Endodermal cell (in vitro differentiated cells): ENCODE measurements at regions not wholly inside any gene's neighbourhood (a gene's known extent, or its start where the extent isn't known, plus 50 kb on each side); places are given as distances from the start of the nearest gene placed in this dataset.

Experiments used
- DNase-seq: peaks from one replicate; pipeline ENCODE4 v3.0.0-alpha.2; 2017
- H3K27ac ChIP-seq: 2 replicates; pipeline ENCODE4 v1.5.1; 2013; ENCODE audit warnings: mild to moderate bottlenecking, low read depth, low read length, moderate library complexity
- H3K27me3 ChIP-seq: 2 replicates; pipeline ENCODE4 v1.6.1; 2013; ENCODE audit warnings: mild to moderate bottlenecking, low read length, moderate library complexity; ENCODE audit not compliant: insufficient read depth, control insufficient read depth, poor library complexity, severe bottlenecking
- H3K36me3 ChIP-seq: 2 replicates; pipeline ENCODE4 v1.7.0; 2013; ENCODE audit warnings: mild to moderate bottlenecking, low read length, moderate library complexity; ENCODE audit not compliant: control insufficient read depth, insufficient read depth
- H3K4me1 ChIP-seq: one replicate; pipeline ENCODE4 v1.7.0; 2013; ENCODE audit warnings: low read length; ENCODE audit not compliant: control insufficient read depth, insufficient read depth
- H3K4me3 ChIP-seq: 2 replicates; pipeline ENCODE4 v1.5.1; 2013; ENCODE audit warnings: mild to moderate bottlenecking, low read length, moderate library complexity
- H3K9ac ChIP-seq: 2 replicates; pipeline ENCODE4 v1.6.1; 2013; ENCODE audit warnings: mild to moderate bottlenecking, low read length, moderate library complexity; ENCODE audit not compliant: poor library complexity, severe bottlenecking; ENCODE audit errors: extremely low read depth
- H3K9me3 ChIP-seq: 2 replicates; pipeline ENCODE4 v1.6.1; 2013; ENCODE audit warnings: mild to moderate bottlenecking, low read length, moderate library complexity; ENCODE audit not compliant: control insufficient read depth
- H3K27ac Mint-ChIP-seq: 2 replicates; pipeline ENCODE4 v1.8.0; 2020; ENCODE audit warnings: mixed read lengths
- H3K27me3 Mint-ChIP-seq: 2 replicates; pipeline ENCODE4 v1.8.0; 2021; ENCODE audit warnings: mild to moderate bottlenecking, mixed read lengths; ENCODE audit not compliant: insufficient read depth
- H3K36me3 Mint-ChIP-seq: 2 replicates; pipeline ENCODE4 v1.8.0; 2020; ENCODE audit warnings: low read depth, mixed read lengths
- H3K4me1 Mint-ChIP-seq: 2 replicates; pipeline ENCODE4 v1.8.0; 2020; ENCODE audit warnings: mixed read lengths
- H3K4me3 Mint-ChIP-seq: 2 replicates; pipeline ENCODE4 v1.8.0; 2020; ENCODE audit warnings: mild to moderate bottlenecking, moderate library complexity, mixed read lengths
- H3K9me3 Mint-ChIP-seq: 2 replicates; pipeline ENCODE4 v1.8.0; 2020; ENCODE audit warnings: mild to moderate bottlenecking, mixed read lengths
- CTCF ChIP-seq: fragments of 200-600 bp; sonication (generic); conservative IDR thresholded peaks from 2 replicates; pipeline ENCODE4 v1.5.0; 2021; ENCODE audit warnings: antibody characterized with exemption, mild to moderate bottlenecking
- WGBS, 2 experiments: methylation state at CpG; one replicate each; pipeline versions ENCODE4 v1.1.5 to v1.1.7; 2013; ENCODE audit warnings: missing lambda C conversion rate in 2 of 2, mixed read lengths in 1 of 2; ENCODE audit not compliant: insufficient coverage in 1 of 2, insufficient read length in 1 of 2; 5-methylcytosine and 5-hydroxymethylcytosine counted together

DNA sequence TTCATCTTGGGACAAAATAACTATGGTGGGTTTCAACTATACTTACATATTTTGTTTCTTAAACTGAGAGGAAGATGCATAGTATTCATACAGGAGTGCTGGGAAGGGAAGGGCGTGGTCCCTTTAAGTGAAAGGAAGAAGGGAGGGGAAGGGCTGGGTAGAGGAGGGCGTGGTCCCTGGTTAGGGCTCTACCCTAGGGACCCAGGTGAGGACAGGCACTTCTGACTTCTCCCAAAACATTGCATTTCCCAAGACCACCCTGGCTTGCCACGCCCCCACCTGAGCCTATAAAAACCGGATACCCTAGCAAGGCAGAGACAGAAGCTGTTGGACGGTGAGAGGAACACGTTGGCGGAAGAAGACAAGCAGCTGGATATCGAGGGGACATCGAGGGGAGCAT lies 157.6 kb upstream of the PLXNA4 start:
- 89 to 100% methylated on average over 3 to 9 of the region's 9 CpGs for WGBS, 2 experiments
- TF ChIP-seq CTCF: no peak
- Histone ChIP-seq H3K9me3 (no peaks in the 10 kb centered on the region), H3K27me3 (peaks cover 6% of the 10 kb centered on the region), H3K9ac (no peak overlapping the region), H3K4me3 (no peak overlapping the region), H3K36me3 (no peaks in the 10 kb centered on the region), H3K27ac (no peak overlapping the region), H3K4me1 (no peaks in the 10 kb centered on the region)
- Mint-ChIP-seq H3K9me3 (no peaks in the 10 kb centered on the region), H3K36me3 (no peaks in the 10 kb centered on the region), H3K4me1 (no peaks in the 10 kb centered on the region), H3K4me3 (no peak overlapping the region), H3K27me3 (peaks cover 11% of the 10 kb centered on the region), H3K27ac (no peak overlapping the region)
- no peak for DNase-seq

GRCh38 chr7:132732321-132732865 lies 156.1 kb upstream of the PLXNA4 start:
- Mint-ChIP-seq H3K9me3 (no peaks in the 10 kb centered on the region), H3K36me3 (no peaks in the 10 kb centered on the region), H3K27me3 (peaks cover 8% of the 10 kb centered on the region), H3K4me3 (no peak overlapping the region), H3K27ac (no peak overlapping the region), H3K4me1 (no peaks in the 10 kb centered on the region)
- 80 to 86% methylated on average over 2 to 8 of the region's 8 CpGs for WGBS, 2 experiments
- no peaks in the 10 kb centered on the region for H3K4me1 ChIP-seq
- DNase-seq: no peak
- no peak for TF ChIP-seq CTCF
- H3K36me3 ChIP-seq: no peaks in the 10 kb centered on the region
- no peaks in the 10 kb centered on the region for H3K27me3 ChIP-seq
- no peak overlapping the region for H3K4me3 ChIP-seq
- no peak overlapping the region for H3K9ac ChIP-seq
- no peaks in the 10 kb centered on the region for H3K9me3 ChIP-seq
- H3K27ac ChIP-seq: peak overlapping the region; percentile 12

- H3K36me3 Mint-ChIP-seq: no peaks in the 10 kb centered on the region
- H3K9me3 ChIP-seq: no peaks in the 10 kb centered on the region
- H3K27me3 ChIP-seq: no peaks in the 10 kb centered on the region
- no peak overlapping the region for H3K4me3 Mint-ChIP-seq
- DNase-seq: no peak
- no peak for TF ChIP-seq CTCF
- no peak overlapping the region for H3K27ac Mint-ChIP-seq
- no peaks in the 10 kb centered on the region for H3K9me3 Mint-ChIP-seq
- H3K27me3 Mint-ChIP-seq: peaks cover 2% of the 10 kb centered on the region
- no peaks in the 10 kb centered on the region for H3K4me1 Mint-ChIP-seq
- no peak overlapping the region for H3K9ac ChIP-seq
- no peak overlapping the region for H3K27ac ChIP-seq
- H3K36me3 ChIP-seq: no peaks in the 10 kb centered on the region
- WGBS, 2 experiments: 94 to 95% methylated on average over 3 to 4 of the region's 4 CpGs
- H3K4me3 ChIP-seq: no peak overlapping the region
- no peaks in the 10 kb centered on the region for H3K4me1 ChIP-seq
Measured at GRCh38 chr7:132730105-132730504, 153.8 kb upstream of the PLXNA4 start.
